AML-193 (cell line): ENCODE measurements at regions not wholly inside any gene's neighbourhood (a gene's known extent, or its start where the extent isn't known, plus 50 kb on each side); places are given as distances from the start of the nearest gene placed in this dataset.

Source experiments
- DNase-seq, 2 experiments: peaks; one replicate each; lab custom pipeline; 2025; lab: John Stamatoyannopoulos, UW

DNA sequence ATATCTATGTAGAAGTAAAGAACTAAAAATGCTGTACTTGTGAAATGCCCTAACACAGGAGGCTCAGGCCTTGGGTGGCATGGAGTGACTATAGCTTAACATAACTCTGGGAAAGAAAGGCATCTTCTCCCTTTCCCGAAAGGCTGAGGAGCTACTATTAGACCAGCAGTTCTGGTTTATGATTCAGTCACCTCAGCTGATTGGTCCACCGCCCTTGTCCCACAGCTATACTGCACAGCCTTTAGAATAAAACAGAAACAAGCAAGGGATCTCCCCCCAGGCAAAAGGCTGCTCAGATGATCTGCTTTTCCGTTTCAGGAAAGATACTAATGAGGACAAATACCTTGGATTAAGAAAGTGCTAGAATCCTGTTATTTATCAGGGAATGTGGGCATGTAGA, 171.3 kb downstream of the SNCA start:
- no peak for DNase-seq

DNA sequence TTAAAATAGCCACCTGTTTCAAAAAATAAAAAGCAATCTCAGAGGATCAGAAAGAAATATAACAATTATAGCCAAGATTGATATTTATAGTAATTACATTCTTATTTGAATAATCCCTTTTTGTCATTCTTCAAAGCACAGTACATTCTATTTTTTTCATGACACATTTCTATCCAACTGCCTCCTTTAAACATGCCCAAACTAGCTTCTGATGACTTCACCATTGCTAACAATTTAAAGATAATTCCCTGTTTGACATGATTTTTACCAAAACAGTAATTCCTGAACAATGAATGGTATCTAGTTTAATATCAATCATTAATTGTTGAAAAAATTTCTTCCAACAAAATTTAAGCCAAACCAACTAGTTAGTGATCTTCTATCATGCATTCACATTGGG, 172.4 kb downstream of the SNCA start:
- DNase-seq = no peak

DNA sequence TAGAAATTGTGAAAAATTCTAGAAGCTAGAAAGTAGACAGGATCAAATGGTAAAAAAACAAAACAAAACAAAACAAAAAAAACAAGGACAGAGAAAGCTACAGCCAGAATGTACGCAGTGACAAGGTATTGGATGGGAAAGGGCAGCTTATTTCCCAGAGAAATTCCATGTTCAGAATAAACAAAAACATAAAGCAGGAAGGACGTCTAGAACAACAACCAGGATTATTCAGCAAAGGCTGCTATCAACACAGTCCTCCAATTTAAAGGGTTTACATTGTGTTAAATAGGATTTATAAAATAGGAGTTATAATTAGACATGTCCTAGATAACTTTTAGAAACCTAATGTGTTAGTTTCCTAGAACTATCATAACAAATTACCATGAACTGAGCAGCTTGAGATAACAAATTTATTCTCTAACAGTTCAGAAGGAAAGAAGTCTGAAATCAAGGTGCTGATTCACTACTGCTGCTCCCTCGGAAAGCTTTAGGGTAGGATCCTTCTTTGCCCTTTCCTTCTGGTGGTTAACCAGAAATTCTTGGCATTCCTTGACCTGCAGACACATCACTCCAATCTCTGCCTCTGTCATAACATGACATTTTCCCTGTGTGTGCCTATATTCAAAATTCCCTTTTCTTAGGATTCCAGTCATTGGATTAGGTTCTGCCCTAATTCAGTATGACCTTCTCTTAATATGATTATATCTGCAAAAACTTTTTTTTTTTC, 175.6 kb downstream of the SNCA start:
- DNase-seq = no peak

DNA sequence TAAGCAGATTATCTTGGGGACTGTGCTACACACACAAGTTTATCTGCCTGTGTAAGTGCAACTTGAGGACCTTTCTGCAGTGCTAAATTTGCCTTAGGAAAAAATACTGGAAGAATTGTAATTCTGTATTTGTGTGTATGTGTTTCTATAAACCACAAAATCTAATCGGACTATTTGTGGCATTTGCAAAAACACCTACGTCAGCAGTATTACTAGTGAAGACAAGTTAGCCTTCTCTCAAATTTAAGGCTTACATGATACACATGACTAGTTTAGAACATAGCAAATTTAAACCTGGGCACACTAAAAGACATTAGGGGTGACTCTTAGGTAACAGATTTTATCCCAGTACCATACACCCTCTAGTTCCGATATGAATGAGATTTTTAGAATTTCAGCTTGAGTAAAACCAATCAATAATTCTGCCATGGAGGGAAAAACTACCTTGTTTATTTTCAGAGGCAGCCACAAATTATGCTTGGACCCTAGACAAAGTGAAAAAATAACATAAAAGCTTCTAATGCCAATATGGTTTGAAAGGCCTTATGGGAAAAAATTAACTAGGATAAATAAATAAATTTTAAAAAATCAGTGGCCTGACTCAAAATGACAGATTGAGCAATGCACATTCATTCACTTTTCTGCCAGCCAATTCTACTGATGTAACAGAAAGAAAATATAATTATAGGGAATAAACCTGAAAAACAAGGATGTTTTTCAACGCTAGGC, 176.4 kb downstream of the SNCA start:
- DNase-seq = no peak

DNA sequence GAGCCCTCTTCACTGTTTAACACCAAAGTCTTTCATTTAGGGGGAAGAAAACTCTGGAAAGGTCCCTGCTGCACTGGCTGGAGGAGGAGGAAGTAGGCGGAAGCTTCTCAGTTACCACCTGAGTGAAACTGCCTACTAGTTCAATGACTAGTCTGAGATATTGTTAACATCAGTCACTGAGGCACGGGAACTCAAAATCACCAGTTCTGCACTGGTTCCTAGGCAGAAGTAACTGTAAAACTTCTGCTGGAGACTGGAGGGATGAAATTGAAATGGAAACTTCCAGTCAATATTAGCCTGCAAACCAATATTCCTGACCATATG, 178.3 kb downstream of the SNCA start:
- no peak for DNase-seq

DNA sequence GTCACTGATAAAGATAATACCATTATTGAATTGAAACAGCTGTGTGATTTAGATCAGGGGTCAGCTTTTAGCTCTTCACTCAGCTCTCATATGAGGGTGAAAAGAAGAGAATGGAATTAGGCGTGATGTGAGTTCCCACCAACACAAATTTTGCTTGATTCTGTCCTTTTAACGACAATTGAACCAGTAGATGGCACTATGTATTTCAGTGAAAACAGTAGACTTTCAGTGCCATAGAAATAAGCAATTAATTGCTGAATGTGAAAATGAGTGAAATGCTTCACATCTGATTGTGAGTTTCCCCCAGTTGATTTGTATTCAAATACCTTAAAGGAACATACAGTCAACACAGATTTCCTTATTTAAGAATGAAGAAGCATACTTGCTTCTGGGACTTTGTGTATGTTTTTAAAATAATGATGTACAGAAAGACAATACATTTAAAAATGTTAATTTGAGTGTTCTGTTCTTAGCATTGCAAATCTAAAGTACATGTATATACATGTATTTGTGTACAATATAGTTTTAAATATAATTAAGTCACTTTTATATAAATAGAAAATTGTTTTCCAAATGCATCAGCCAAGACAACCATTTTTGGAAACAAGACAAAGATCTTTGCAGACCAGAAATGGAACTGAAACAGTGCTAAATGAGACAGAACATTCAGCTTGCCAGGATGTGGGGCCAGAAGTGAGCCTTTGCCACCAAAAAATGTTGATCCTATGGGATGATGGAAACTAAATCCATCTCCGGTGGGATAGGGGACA, 178.8 kb downstream of the SNCA start:
- DNase-seq = peak; percentile 42 to 48

DNA sequence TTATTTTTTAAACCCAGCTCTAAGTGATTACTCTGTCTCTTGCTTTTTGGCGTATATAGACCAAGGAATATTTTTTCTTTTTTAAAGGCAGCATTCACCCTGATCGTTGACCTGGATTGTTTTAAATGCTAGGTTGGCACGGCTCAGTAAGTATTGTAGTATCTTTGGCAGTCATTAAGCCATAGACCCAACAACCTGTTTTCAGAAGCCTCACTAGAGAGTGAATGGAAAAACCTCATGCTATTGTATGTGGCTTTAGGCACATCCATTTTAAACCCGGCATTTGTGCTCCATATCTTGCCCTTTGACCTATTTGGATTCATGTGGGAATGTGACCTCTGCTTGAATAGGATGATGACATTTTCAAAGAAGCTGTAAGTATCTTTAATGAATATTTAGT, 183.9 kb downstream of the SNCA start:
- no peak for DNase-seq

DNA sequence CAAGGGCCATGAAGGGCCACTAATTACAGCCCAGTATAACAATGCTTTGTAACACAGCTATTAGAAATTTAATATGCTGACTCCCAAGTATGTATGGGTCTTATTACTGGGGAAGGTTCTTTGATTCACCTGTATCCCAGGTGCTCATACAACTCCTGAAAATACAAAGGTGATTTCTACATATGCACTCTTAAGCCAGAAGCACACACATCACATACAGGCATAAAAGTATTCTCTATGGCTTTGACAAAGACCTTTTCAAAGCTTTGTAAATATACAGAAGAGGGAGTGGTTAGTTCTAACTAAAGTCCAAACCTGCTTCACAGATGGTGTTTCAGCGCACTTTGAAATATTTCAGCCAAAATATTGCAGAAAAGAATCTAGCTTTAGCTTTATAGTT, 191.5 kb downstream of the SNCA start:
- DNase-seq = no peak

DNA sequence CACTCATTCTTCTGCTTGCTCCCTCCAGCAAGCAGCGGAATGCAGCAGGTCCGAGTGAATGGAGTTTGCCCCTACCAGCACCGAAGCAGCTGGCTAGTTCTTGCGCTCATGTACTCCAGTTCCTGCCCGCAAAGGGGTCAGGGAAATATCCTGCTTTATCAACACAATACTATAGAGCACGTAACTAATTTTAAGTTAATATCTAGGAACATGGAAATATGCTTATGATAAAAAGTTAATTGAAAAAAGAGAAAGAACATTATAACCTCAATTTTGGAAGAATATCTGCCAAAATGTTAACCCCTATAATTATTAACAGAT, 195.6 kb downstream of the SNCA start:
- no peak for DNase-seq

DNA sequence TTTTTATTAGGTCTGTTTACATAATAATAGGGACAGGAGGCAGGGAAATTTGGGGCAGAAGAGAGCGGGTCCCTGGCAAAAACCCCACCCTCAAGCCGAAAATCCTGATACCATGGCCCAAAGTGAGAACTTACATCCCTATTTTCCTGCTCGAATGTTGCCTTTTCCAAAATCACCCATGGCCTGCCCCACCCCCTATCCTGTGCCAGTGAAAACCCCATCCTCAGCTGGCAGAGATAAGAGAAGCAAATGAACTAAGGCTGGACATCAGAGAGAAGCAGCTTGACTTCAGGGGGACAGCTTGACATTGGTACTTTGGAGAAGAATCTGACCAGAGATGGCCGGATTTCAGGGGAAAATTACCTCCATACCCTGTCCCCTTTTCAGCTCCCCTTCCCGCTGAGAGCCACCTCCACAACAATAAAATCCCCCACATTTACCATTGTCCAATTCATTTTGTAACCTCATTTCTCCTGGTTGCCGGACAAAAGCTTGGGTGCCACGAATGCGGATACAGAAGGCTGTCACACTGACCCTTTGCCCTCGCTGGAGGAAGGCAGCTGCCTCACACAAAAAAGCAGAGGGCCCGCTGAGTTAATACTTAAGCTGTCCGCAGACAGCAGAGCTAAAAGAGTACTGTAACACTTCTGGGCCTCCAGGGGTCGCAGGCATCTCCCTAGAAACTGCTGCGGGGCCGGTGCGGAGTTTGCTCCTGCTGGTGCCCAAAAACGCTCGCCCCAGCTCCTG, 196.2 kb downstream of the SNCA start:
- no peak for DNase-seq

DNA sequence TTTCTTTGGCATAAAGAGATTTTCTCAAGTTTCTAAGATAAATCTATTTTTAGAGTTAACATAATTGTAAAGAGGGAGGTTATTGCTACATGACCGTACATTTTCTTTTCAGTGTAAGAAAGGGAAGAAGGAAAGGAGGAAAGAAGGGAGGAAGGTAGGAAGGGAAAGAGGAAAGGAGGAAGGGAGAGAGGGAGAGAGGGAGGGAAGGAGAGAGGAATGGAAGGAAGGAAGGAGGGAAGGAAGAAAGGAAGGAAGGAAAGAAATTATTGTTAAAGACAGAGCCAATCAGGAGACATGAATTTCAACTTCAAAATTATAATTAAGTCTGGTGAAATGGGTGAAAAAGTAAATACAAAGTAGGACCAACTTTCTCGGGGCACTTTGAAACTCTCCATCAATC, 197.6 kb downstream of the SNCA start:
- DNase-seq = no peak

DNA sequence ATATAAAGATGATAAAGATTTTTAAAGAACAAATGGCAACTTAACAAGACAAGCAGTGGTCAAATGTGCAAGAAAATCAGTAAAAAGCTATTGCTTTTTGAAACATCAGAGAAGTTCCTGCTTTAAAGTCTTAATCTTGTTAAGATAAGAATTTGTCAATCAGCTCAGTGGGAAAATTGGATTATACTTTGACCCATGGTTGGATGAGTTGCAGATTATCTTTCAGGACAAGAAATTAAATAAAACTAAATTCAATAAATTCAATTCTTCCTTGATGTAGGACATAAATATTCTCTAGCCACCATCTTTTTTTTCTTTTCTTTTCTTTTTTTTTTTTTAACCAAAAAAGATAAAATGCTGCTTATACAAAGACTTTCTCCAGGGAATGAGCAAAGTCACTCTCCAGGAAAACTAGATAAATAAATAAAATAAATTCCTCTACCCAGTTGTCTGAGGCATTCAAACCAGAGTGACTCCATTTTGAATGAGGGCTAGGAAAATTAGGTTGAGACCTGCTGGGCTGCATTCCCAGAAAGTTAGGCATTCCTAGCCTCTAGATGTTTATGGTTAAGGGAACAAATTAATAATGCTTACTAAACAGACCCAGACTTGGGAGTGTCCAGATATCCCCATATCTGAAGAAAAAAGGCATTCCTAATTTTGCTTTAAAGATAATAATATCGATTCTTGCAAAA, 211.2 kb downstream of the SNCA start:
- no peak for DNase-seq

DNA sequence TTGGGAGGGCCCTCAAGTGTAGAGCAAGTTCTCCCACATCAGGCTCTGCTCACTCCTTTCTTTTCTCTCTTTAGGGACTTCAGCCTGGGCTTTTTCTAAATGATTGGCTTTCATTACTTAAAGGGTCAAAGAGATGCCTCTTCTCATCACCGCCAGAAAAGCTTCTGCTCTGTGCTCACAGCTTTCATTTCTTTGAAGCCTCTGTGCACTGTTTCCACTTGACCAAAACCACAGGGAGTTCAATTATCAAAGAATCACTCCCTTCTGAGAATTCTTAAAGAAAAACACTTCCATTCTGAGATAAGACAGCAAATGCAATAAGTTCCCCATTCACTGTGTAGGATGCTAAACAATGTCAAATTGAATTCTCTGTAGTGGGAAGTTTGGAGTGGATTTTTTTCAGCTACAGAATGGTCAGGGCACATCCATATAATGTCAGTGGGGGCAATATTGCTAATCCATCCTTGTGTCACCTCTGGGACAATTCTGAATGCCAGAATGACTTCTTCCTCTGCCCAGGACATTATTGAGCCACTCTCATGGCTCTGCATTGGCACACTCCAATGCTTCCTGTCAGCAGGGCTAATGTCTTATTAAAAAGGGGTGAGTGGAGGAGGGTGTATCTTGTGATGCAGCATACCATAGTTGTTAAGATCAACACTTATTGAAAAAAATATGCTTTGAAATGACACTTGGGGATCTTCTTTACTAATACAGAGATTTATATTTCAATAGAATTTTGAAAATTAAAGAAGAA, 217.6 kb downstream of the SNCA start:
- DNase-seq = no peak

DNA sequence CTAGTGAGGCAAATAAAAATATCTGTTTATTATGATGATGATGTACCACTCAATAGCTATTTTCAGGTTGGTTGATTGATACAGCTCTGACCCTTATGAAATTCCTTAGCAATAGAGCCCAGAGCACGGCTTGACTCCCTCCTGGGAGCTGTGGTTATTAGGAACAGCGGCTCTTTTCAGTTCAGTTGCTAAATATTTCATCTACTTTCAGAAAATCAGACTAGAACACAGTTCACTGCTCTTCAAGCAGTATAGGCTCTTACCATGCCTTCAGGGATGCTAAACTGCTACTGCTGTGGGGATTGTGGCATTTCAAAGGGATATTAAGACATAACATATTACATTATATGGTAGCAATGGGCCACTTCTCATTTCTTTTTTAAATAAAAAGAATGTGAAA, 218.8 kb downstream of the SNCA start:
- no peak for DNase-seq

DNA sequence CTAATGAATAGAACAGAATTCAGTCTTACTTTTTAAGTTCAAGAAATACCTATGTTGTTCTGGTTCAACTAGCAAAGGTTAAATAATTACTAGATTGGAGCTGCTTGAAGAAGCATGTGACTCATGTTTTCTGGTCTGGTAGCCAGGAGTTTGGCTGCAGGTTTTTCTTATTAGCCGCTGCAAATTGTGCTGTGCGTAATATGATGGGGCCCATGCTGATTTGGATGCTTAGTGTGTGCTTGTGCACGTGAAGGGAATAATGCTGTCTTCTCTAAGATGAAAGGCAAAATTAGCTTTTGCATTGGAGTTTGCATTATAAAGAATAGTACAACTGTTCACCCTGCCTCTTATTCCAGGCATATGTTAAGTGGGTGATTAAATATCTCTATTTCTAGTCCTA, 219.6 kb downstream of the SNCA start:
- no peak for DNase-seq

DNA sequence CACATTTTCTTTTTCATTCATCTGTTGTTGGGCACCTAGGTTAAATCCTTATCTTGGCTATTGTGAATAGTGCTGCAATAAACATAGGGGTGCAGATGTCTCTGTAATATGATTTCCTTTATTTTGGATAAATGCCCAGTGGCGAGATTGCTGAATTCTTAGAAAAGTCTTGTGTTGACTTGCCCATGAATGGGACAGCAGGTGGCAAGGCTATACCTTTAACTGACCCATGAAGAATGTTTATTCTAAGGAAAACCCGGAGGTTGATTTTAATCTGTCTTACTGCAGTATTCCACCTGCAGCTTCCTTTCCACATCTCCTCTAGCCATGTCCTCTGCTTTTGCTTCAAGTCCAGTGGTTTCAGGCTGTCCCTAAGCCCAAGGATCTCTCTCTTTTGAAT, 220.6 kb downstream of the SNCA start:
- DNase-seq = no peak

DNA sequence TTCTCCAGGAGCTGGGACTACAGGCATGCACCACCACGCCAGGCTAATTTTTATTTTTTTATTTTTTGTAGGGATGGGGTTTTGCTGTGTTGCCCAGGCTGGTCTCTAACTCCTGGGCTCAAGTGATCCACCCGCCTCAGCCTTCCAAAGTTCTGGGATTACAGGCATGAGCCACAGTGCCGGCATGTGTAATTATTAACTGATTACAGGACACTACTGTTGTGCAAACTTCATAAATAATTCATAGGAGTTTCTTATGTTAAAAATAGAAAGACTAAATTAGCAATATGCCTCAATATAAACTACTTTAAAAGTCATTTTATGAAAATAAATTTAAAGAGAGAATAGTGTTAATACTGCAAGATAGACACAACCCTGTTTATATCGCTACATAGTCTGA, 221.9 kb downstream of the SNCA start:
- no peak for DNase-seq

DNA sequence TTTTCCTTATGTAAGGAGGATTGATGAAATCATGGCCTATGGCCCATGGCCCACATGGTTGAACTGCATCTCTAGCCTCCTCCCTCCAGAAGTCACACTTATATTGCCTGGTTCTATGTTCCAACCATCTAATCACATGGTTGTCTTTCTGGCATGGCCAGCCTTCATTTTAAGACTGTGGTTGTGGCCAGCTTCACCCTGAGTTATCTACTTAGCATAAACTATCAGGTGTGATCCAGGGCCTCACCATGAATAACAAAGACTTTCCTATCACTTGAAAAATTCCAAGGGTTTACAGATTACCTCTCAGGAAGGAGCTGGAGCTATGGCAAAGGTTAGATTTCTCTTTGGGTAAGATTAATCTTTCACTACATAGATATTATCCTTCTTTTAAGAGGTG, 222.8 kb downstream of the SNCA start:
- DNase-seq = no peak

DNA sequence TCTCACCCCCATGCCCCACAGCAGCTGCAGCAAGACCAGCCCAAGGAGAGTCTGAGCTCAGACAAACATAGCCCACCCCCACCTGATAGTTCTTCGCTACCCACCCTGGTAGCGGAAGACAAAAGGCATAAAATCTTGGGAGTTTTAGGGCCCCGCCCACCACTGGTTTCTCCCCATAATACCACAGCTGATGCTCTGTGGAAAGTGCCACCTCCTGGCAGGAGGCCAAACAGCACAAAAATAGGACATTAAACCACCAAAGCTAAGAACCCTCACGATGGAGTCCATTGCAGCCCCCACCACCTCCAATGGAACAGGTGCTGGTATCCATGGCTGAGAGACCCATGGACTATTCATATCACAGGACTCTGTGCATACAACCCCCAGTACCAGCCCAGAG, 226.7 kb downstream of the SNCA start:
- no peak for DNase-seq

DNA sequence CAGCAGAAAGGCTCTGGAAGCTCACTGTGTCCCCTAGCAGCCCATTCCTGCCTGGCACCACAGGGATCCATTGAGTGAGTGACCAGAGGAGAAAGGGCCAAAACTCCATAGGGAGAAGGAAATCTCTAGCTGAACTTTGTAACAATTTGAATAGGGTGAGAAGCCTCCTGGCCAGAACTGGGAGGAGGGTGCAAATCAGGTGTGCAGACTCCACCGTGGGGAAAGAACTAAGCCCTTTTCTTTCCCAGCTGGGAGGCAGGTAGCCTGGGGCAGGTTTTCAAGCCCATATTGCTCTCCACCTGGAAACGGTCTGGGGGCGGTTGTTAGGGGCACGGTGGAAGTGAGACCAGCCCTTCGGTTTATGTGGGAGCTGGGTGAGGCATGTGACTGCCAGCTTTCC, 227.2 kb downstream of the SNCA start:
- DNase-seq = no peak

DNA sequence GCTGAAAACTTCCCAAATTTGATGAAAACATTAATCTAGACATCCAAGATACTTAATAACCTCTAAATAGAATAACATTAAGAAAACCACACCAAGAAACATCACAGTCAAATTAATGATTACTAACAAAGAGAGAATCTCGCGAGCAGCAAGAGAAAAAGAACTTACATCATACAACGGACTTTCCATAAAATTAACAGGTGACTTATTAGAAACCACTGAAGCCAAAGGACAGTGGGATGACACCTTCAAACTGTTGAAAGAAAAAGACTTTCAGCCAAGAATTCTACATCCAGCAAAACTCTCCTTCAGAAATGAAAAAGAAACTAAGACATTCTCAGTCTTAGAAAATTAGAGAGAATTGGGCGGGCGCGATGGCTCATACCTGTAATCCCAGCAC, 232.0 kb downstream of the SNCA start:
- no peak for DNase-seq
